Endothelial cell (in vitro differentiated cells): ENCODE measurements at regions not wholly inside any gene's neighbourhood (a gene's known extent, or its start where the extent isn't known, plus 50 kb on each side); places are given as distances from the start of the nearest gene placed in this dataset.

Experiments
- DNase-seq: peaks from one replicate; pipeline ENCODE4 v3.0.0; 2021; ENCODE audit warnings: low spot score
- H3K27ac Mint-ChIP-seq: one replicate; pipeline ENCODE4 v1.8.0; 2021; ENCODE audit warnings: mixed read lengths, inconsistent platforms; ENCODE audit not compliant: unreplicated experiment
- H3K27me3 Mint-ChIP-seq: one replicate; pipeline ENCODE4 v1.8.0; 2021; ENCODE audit warnings: mild to moderate bottlenecking, moderate library complexity, mixed read lengths, inconsistent platforms; ENCODE audit not compliant: unreplicated experiment
- H3K36me3 Mint-ChIP-seq: one replicate; pipeline ENCODE4 v1.8.0; 2021; ENCODE audit warnings: mild to moderate bottlenecking, low read depth, mixed read lengths, inconsistent platforms; ENCODE audit not compliant: unreplicated experiment
- H3K4me1 Mint-ChIP-seq: one replicate; pipeline ENCODE4 v1.8.0; 2021; ENCODE audit warnings: mild to moderate bottlenecking, mixed read lengths, inconsistent platforms; ENCODE audit not compliant: unreplicated experiment
- H3K4me3 Mint-ChIP-seq: one replicate; pipeline ENCODE4 v1.8.0; 2021; ENCODE audit warnings: mild to moderate bottlenecking, mixed read lengths, inconsistent platforms; ENCODE audit not compliant: unreplicated experiment
- H3K9me3 Mint-ChIP-seq: one replicate; pipeline ENCODE4 v1.8.0; 2021; ENCODE audit warnings: mixed read lengths, inconsistent platforms; ENCODE audit not compliant: unreplicated experiment
- CTCF ChIP-seq: fragments of 200-600 bp; sonication (generic); IDR thresholded peaks from one replicate; pipeline ENCODE4 v1.5.0; 2021; ENCODE audit warnings: antibody characterized with exemption; ENCODE audit not compliant: unreplicated experiment

GRCh38 chr5:34582371-34582770 is 73.8 kb upstream of the RAI14 start:
- DNase-seq, result no peak
- no peak overlapping the region for H3K4me3 Mint-ChIP-seq
- peaks cover 4% of the 10 kb centered on the region for H3K27me3 Mint-ChIP-seq
- H3K4me1 Mint-ChIP-seq, result peaks cover 34% of the 10 kb centered on the region
- no peaks in the 10 kb centered on the region for H3K9me3 Mint-ChIP-seq
- no peak for TF ChIP-seq CTCF
- peak overlapping the region; percentile 9 for H3K27ac Mint-ChIP-seq
- H3K36me3 Mint-ChIP-seq, result peaks cover 4% of the 10 kb centered on the region

- no peak for TF ChIP-seq CTCF
- no peak for DNase-seq
- Mint-ChIP-seq H3K27me3 (peaks cover 4% of the 10 kb centered on the region), H3K4me1 (peaks cover 39% of the 10 kb centered on the region), H3K9me3 (no peaks in the 10 kb centered on the region), H3K4me3 (no peak overlapping the region), H3K27ac (peak overlapping the region; percentile 61), H3K36me3 (peaks cover 4% of the 10 kb centered on the region)
Observed at GRCh38 chr5:34583167-34583566, 73.0 kb upstream of the RAI14 start.

- peaks cover 44% of the 10 kb centered on the region for H3K4me1 Mint-ChIP-seq
- no peak for DNase-seq
- peaks cover 4% of the 10 kb centered on the region for H3K36me3 Mint-ChIP-seq
- no peak overlapping the region for H3K4me3 Mint-ChIP-seq
- no peak for TF ChIP-seq CTCF
- H3K27me3 Mint-ChIP-seq, result peaks cover 5% of the 10 kb centered on the region
- peak overlapping the region; percentile 16 for H3K27ac Mint-ChIP-seq
- no peaks in the 10 kb centered on the region for H3K9me3 Mint-ChIP-seq
Observed at GRCh38 chr5:34584165-34584564, 72.0 kb upstream of the RAI14 start.

GRCh38 chr5:34585601-34586104 is 70.5 kb upstream of the RAI14 start:
- Mint-ChIP-seq H3K27me3 (peaks cover 7% of the 10 kb centered on the region), H3K4me3 (peak overlapping the region; percentile 29), H3K9me3 (no peaks in the 10 kb centered on the region), H3K27ac (peak overlapping the region; percentile 74), H3K36me3 (peaks cover 4% of the 10 kb centered on the region), H3K4me1 (peaks cover 45% of the 10 kb centered on the region)
- no peak for DNase-seq
- TF ChIP-seq CTCF, result no peak

GRCh38 chr5:34586117-34586885 is 69.8 kb upstream of the RAI14 start:
- Mint-ChIP-seq H3K4me1 (peaks cover 45% of the 10 kb centered on the region), H3K36me3 (peaks cover 4% of the 10 kb centered on the region), H3K27me3 (peaks cover 7% of the 10 kb centered on the region), H3K9me3 (no peaks in the 10 kb centered on the region), H3K4me3 (no peak overlapping the region), H3K27ac (peak overlapping the region; percentile 74)
- TF ChIP-seq CTCF, result no peak
- DNase-seq, result no peak
